OCI-LY7 (cell line): ENCODE measurements at regions not wholly inside any gene's neighbourhood (a gene's known extent, or its start where the extent isn't known, plus 50 kb on each side); places are given as distances from the start of the nearest gene placed in this dataset.
"Not testable (repeated sequence)": the region's sequence is repeated elsewhere in the genome, so short reads cannot be mapped to it uniquely, and the experiment has no call there.

Experiments
- BruUV-seq: library from RNA; stranded (reverse); fragments of 400-500 nt; replicated peaks from 2 replicates; lab custom pipeline; 2021; lab: Mats Ljungman, UMichigan
- CTCF ChIA-PET: fragments of 300-600 bp; sonication (Branson Sonifier 250); formaldehyde crosslinking; loops from one replicate; lab custom pipeline; 2022; ENCODE audit warnings: antibody characterized with exemption; ENCODE audit not compliant: unreplicated experiment; lab: Charles Lee
- POLR2A ChIA-PET: fragments of 300-600 bp; sonication (Branson Sonifier 250); formaldehyde crosslinking; loops from one replicate; lab custom pipeline; 2022; ENCODE audit warnings: antibody characterized with exemption; lab: Charles Lee
- DNase-seq: peaks from one replicate; pipeline ENCODE4 v3.0.0-alpha.2; 2015; ENCODE audit warnings: low spot score
- H2AFZ ChIP-seq: fragments of 200-600 bp; sonication (generic), shearing (Covaris generic); 2 replicates; pipeline ENCODE4 v1.6.1; 2014; ENCODE audit warnings: mild to moderate bottlenecking, antibody characterized with exemption, low read length, moderate library complexity
- H3K27ac ChIP-seq: fragments of 200-600 bp; sonication (generic); 2 replicates; pipeline ENCODE4 v1.5.1; 2014; ENCODE audit warnings: mixed run types, low read depth, mild to moderate bottlenecking, moderate library complexity, low read length, inconsistent platforms; ENCODE audit not compliant: poor library complexity, severe bottlenecking
- H3K36me3 ChIP-seq: fragments of 200-600 bp; sonication (generic); 2 replicates; pipeline ENCODE4 v1.6.1; 2014; ENCODE audit warnings: mild to moderate bottlenecking, antibody characterized with exemption, low read length, moderate library complexity, mixed read lengths; ENCODE audit not compliant: insufficient read depth
- H3K4me1 ChIP-seq: fragments of 200-600 bp; sonication (generic); 2 replicates; pipeline ENCODE4 v1.5.1; 2014; ENCODE audit warnings: mild to moderate bottlenecking, low read length; ENCODE audit not compliant: insufficient read depth, poor library complexity, severe bottlenecking
- H3K4me2 ChIP-seq: fragments of 200-600 bp; sonication (generic); 2 replicates; pipeline ENCODE4 v1.6.1; 2014; ENCODE audit warnings: mild to moderate bottlenecking, low read length
- H3K4me3 ChIP-seq: fragments of 200-600 bp; sonication (generic); 2 replicates; pipeline ENCODE4 v1.5.1; 2014; ENCODE audit warnings: mild to moderate bottlenecking, low read depth, low read length; ENCODE audit not compliant: poor library complexity, severe bottlenecking
- H3K79me2 ChIP-seq: fragments of 200-600 bp; sonication (generic); 2 replicates; pipeline ENCODE4 v1.6.1; 2016; ENCODE audit warnings: low read depth, mild to moderate bottlenecking, low read length, moderate library complexity, mixed read lengths; ENCODE audit not compliant: insufficient read depth
- H3K9me2 ChIP-seq: fragments of 200-600 bp; sonication (generic); 2 replicates; pipeline ENCODE4 v1.6.1; 2016; ENCODE audit warnings: mild to moderate bottlenecking, low read length, mixed read lengths; ENCODE audit not compliant: insufficient read depth
- H3K9me3 ChIP-seq: fragments of 200-600 bp; sonication (generic); 2 replicates; pipeline ENCODE4 v1.6.1; 2014; ENCODE audit warnings: mild to moderate bottlenecking, mixed run types, low read length, mixed read lengths
- H4K20me1 ChIP-seq: fragments of 200-600 bp; sonication (generic); 2 replicates; pipeline ENCODE4 v1.6.1; 2014; ENCODE audit warnings: mild to moderate bottlenecking, antibody characterized with exemption, low read length, moderate library complexity, mixed read lengths; ENCODE audit not compliant: insufficient read depth
- EZH2phosphoT487 ChIP-seq: fragments of 200-600 bp; sonication (generic); IDR thresholded peaks from 2 replicates; pipeline ENCODE4 v1.6.1; 2018; ENCODE audit warnings: low read depth, borderline replicate concordance, mild to moderate bottlenecking, mixed run types, antibody characterized with exemption, low read length, moderate library complexity, mixed read lengths
- intact Hi-C: fragments of 100-400 bp; cut with micrococcal nuclease; formaldehyde crosslinking; loops from one replicate; pipeline ENCODE4 v1.10.0; 2022; ENCODE audit not compliant: unreplicated experiment
- TF ChIP-seq, protein P1 (sequence below): fragments of 200-600 bp; sonication (generic); conservative IDR thresholded peaks from 2 replicates; pipeline ENCODE4 v1.5.1; 2014; ENCODE audit warnings: mild to moderate bottlenecking, antibody characterized with exemption, low read length, moderate library complexity, mixed read lengths

DNA sequence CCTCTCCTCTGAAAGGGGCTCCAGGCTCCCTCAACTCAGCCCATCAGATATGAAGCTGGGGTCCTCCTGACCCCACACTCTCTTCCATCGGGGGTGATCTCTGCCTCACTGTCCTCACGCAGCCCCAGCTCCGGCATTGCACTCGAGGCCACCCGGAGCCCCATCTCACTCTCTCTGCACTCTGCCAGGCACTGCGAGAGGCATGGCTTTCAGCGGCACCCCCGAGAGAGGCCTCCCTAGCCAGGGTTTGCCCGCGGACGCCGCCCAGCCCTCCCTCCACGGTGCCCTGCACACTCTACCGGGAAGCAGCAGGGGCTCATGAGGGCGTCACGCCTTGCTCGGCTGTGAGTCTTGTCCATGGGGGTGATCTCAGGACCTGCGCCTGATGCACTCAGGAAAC, 436.2 kb downstream of the BRD1 start:
- Histone ChIP-seq H3K27ac (no peak overlapping the region), H3K36me3 (no peaks in the 10 kb centered on the region; the same call in 1 of the 2 replicates), H4K20me1 (no peaks in the 10 kb centered on the region), H3K9me2 (no peaks in the 10 kb centered on the region), H3K79me2 (no peaks in the 10 kb centered on the region), H3K4me1 (no peaks in the 10 kb centered on the region), H3K9me3 (peaks cover 17% of the 10 kb centered on the region; the same call in 1 of the 2 replicates), H3K4me2 (no peak overlapping the region), H2AFZ (no peak overlapping the region), H3K4me3 (no peak overlapping the region)
- ChIA-PET CTCF (no interaction called here), POLR2A (no interaction called here)
- intact Hi-C loops, result no loop called here
- no TSS peak for BruUV-seq
- DNase-seq, result no peak
- no peak for TF ChIP-seq EZH2phosphoT487
- TF ChIP-seq, protein P1, sequence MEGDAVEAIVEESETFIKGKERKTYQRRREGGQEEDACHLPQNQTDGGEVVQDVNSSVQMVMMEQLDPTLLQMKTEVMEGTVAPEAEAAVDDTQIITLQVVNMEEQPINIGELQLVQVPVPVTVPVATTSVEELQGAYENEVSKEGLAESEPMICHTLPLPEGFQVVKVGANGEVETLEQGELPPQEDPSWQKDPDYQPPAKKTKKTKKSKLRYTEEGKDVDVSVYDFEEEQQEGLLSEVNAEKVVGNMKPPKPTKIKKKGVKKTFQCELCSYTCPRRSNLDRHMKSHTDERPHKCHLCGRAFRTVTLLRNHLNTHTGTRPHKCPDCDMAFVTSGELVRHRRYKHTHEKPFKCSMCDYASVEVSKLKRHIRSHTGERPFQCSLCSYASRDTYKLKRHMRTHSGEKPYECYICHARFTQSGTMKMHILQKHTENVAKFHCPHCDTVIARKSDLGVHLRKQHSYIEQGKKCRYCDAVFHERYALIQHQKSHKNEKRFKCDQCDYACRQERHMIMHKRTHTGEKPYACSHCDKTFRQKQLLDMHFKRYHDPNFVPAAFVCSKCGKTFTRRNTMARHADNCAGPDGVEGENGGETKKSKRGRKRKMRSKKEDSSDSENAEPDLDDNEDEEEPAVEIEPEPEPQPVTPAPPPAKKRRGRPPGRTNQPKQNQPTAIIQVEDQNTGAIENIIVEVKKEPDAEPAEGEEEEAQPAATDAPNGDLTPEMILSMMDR, result no peak

DNA sequence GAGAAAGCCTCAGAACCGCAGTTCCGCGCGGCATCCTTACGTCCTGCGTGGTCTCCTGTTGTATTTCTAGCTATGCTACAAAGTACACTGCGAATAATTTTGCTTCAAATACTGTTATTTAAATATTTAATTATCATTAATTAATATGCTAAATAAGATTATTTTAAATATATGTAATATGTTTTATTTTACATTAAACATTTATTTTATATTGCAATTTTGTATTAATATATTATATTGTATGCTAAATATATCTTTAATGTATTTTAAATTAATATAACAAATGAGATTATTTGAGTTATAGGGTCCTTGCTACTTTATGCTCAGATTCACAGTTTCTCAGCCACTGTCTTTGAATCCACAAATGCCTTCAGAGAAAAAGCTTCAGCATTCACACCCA, 436.7 kb downstream of the BRD1 start:
- no peaks in the 10 kb centered on the region for H3K4me1 ChIP-seq
- H3K79me2 ChIP-seq, result no peaks in the 10 kb centered on the region
- TF ChIP-seq, protein P1, result no peak
- no peak for TF ChIP-seq EZH2phosphoT487
- ChIA-PET CTCF (no interaction called here), POLR2A (no interaction called here)
- intact Hi-C loops, result no loop called here
- no peak overlapping the region for H3K4me3 ChIP-seq
- BruUV-seq, result no TSS peak
- no peak overlapping the region for H2AFZ ChIP-seq
- H3K9me2 ChIP-seq, result no peaks in the 10 kb centered on the region
- H4K20me1 ChIP-seq, result no peaks in the 10 kb centered on the region
- no peak overlapping the region for H3K27ac ChIP-seq
- DNase-seq, result no peak
- H3K36me3 ChIP-seq, result no peaks in the 10 kb centered on the region; the same call in 1 of the 2 replicates
- H3K4me2 ChIP-seq, result no peak overlapping the region
- H3K9me3 ChIP-seq, result peaks cover 17% of the 10 kb centered on the region; the same call in 1 of the 2 replicates

DNA sequence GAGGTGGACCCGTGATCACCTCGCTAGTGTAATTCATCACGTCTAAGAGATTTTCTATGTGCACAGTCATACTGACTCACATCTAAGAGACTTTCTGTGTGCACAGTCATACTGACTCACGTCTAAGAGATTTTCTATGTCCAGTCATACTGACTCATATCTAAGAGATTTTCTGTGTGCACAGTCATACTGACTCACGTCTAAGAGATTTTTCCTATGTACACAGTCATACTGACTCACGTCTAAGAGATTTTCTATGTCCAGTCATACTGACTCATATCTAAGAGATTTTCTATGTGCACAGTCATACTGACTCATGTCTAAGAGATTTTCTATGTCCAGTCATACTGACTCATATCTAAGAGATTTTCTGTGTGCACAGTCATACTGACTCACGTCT, 443.8 kb downstream of the BRD1 start:
- H2AFZ ChIP-seq, CTCF ChIA-PET, H3K4me3 ChIP-seq, H3K79me2 ChIP-seq, H3K4me2 ChIP-seq, BruUV-seq, H4K20me1 ChIP-seq, H3K9me2 ChIP-seq, POLR2A ChIA-PET, H3K27ac ChIP-seq, DNase-seq, intact Hi-C loops: not testable (repeated sequence)
- Histone ChIP-seq H3K4me1 (peaks cover 41% of the 10 kb centered on the region), H3K9me3 (peaks cover 38% of the 10 kb centered on the region), H3K36me3 (peaks cover 21% of the 10 kb centered on the region)
